Naive thymus-derived CD8-positive, alpha-beta T cell (primary cell): ENCODE measurements at regions not wholly inside any gene's neighbourhood (a gene's known extent, or its start where the extent isn't known, plus 50 kb on each side); places are given as distances from the start of the nearest gene placed in this dataset.
"Not testable (repeated sequence)": the region's sequence is repeated elsewhere in the genome, so short reads cannot be mapped to it uniquely, and the experiment has no call there.

ENCODE experiments used
- ATAC-seq, 2 donors: fragments of 150-1000 bp; cut with Tn5 transposase in 1 of 2; sonication (Bioruptor Pico), chemical (Tn5 transposase) in 1 of 2; 1 replicate in 1 of 2; 2 replicates in 1 of 2; pipeline ENCODE4 v1.10.0; 2021; ENCODE audit warnings: mild to moderate bottlenecking in 2 of 2, moderate library complexity in 2 of 2
- POLR2A ChIA-PET: fragments of 350-600 bp; sonication (Branson Sonifier 250); formaldehyde crosslinking; loops from one replicate; lab custom pipeline; 2021; ENCODE audit warnings: antibody characterized with exemption; lab: Charles Lee
- DNase-seq, 10 donors: peaks; one replicate each; pipeline versions ENCODE4 v3.0.0 to v3.0.0-alpha.2; 2020 to 2022
- H3K27ac Mint-ChIP-seq, 10 donors: one replicate each; pipeline ENCODE4 v1.8.0; 2020 to 2022; ENCODE audit warnings: mild to moderate bottlenecking in 10 of 10, mixed read lengths in 10 of 10, moderate library complexity in 4 of 10, inconsistent platforms in 1 of 10
- H3K27me3 Mint-ChIP-seq, 5 donors: one replicate each; pipeline ENCODE4 v1.8.0; 2021 to 2022; ENCODE audit warnings: mixed read lengths in 5 of 5
- H3K36me3 Mint-ChIP-seq, 3 donors: one replicate each; pipeline ENCODE4 v1.8.0; 2020 to 2022; ENCODE audit warnings: mixed read lengths in 3 of 3, mild to moderate bottlenecking in 2 of 3, inconsistent platforms in 1 of 3
- H3K4me1 Mint-ChIP-seq, 4 donors: one replicate each; pipeline ENCODE4 v1.8.0; 2021 to 2022; ENCODE audit warnings: mixed read lengths in 4 of 4
- H3K4me3 Mint-ChIP-seq, 10 donors: one replicate each; pipeline ENCODE4 v1.8.0; 2020 to 2022; ENCODE audit warnings: mild to moderate bottlenecking in 10 of 10, mixed read lengths in 10 of 10, moderate library complexity in 6 of 10, inconsistent platforms in 1 of 10
- H3K9me3 Mint-ChIP-seq, 9 donors: one replicate each; pipeline ENCODE4 v1.8.0; 2020 to 2022; ENCODE audit warnings: mixed read lengths in 9 of 9, mild to moderate bottlenecking in 3 of 9, inconsistent platforms in 1 of 9, moderate library complexity in 1 of 9

DNA sequence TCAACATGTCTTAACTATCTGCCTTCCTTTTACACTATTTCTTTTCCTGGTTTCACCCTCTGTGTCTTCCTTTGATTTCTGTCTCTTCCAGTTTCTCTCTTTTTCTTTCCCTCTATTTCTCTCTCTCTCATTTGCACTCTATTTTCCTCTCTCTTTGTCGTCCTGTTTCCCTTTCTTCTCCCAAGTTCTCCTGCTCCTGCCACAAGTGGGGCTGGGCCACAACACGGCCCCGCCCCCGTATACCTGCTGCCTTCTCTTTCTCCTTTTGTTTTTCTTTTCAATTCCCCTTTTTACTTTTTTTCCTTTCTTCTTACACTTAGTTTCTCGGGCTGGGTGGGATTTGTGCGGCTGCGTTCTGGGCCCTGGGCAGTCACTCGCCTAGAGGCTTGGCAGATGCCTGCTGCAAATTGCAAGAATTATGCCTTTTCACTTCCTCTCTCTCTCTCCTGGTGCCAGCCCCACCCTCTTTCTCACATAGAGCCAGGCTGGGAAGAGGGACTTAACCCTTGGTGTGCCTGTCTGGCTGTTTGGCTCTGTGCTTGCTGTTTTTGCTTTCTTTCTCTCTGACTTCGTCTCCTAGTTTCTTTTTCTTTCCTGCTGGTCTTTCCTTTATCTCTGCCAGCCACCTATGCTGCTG is 2139.4 kb downstream of the TP53TG3F start:
- peaks cover 0 to 51% (median 26%) of the 10 kb centered on the region in 9 donors for H3K9me3 Mint-ChIP-seq
- H3K27ac Mint-ChIP-seq, result no peak overlapping the region
- POLR2A ChIA-PET, result no interaction called here
- H3K27me3 Mint-ChIP-seq, result no peaks in the 10 kb centered on the region
- no peaks in the 10 kb centered on the region for H3K4me1 Mint-ChIP-seq
- DNase-seq (no peak), ATAC-seq (no peak)
- peaks cover 0 to 14% (median 0%) of the 10 kb centered on the region in 3 donors for H3K36me3 Mint-ChIP-seq
- no peak overlapping the region for H3K4me3 Mint-ChIP-seq

- no peaks in the 10 kb centered on the region for H3K4me1 Mint-ChIP-seq
- POLR2A ChIA-PET, result no interaction called here
- no peaks in the 10 kb centered on the region for H3K27me3 Mint-ChIP-seq
- DNase-seq, result no peak
- peaks cover 0 to 12% (median 0%) of the 10 kb centered on the region in 3 donors for H3K36me3 Mint-ChIP-seq
- peaks cover 3 to 46% (median 26%) of the 10 kb centered on the region in 9 donors for H3K9me3 Mint-ChIP-seq
- ATAC-seq, result no peak
- H3K4me3 Mint-ChIP-seq, result no peak overlapping the region
- H3K27ac Mint-ChIP-seq, result no peak overlapping the region
Measured at GRCh38 chr16:35599429-35600160, 2140.2 kb downstream of the TP53TG3F start.

- POLR2A ChIA-PET, result not testable (repeated sequence)
- peaks cover 3 to 44% (median 26%) of the 10 kb centered on the region in 9 donors for H3K9me3 Mint-ChIP-seq
Measured at GRCh38 chr16:35600161-35600555, 2140.7 kb downstream of the TP53TG3F start.

GRCh38 chr16:35602116-35602515 is 2142.7 kb downstream of the TP53TG3F start:
- peaks cover 2 to 40% (median 20%) of the 10 kb centered on the region in 9 donors for H3K9me3 Mint-ChIP-seq

More at GRCh38 chr16:35600161-35600555, 2140.7 kb downstream of the TP53TG3F start:
- H3K4me3 Mint-ChIP-seq, DNase-seq, H3K27me3 Mint-ChIP-seq, ATAC-seq, H3K4me1 Mint-ChIP-seq, H3K27ac Mint-ChIP-seq: not testable (repeated sequence)
- H3K36me3 Mint-ChIP-seq, result peaks cover 0 to 12% (median 0%) of the 10 kb centered on the region in 3 donors

DNA sequence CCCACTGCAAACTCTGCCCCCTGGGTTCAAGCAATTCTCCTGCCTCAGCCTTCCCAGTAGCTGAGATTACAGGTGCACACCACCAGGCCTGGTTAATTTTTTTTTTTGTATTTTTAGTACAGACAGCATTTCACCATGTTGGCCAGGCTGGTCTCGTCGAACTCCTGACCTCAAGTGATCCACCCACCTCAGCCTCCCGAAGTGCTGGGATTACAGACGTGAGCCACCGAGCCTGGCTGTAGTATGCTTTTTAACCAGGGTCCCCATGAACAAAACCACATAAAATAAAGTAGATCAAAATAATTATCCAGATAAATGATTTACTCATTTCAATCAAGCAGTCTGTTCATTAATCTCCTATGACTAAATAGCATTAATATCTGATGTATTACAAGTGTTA is 2144.0 kb downstream of the TP53TG3F start:
- POLR2A ChIA-PET, ATAC-seq, H3K27me3 Mint-ChIP-seq, H3K4me3 Mint-ChIP-seq, H3K4me1 Mint-ChIP-seq, H3K27ac Mint-ChIP-seq, DNase-seq: not testable (repeated sequence)
- peaks cover 0 to 32% (median 15%) of the 10 kb centered on the region in 9 donors for H3K9me3 Mint-ChIP-seq
- peaks cover 0 to 12% (median 0%) of the 10 kb centered on the region in 3 donors for H3K36me3 Mint-ChIP-seq

More at GRCh38 chr16:35602116-35602515, 2142.7 kb downstream of the TP53TG3F start:
- Mint-ChIP-seq H3K4me1 (no peaks in the 10 kb centered on the region), H3K36me3 (peaks cover 0 to 12% (median 0%) of the 10 kb centered on the region in 3 donors), H3K27me3 (no peaks in the 10 kb centered on the region), H3K27ac (no peak overlapping the region), H3K4me3 (no peak overlapping the region)
- DNase-seq (no peak), ATAC-seq (no peak)
- POLR2A ChIA-PET, result no interaction called here

GRCh38 chr16:35605921-35606320 is 2146.5 kb downstream of the TP53TG3F start:
- no peak overlapping the region for H3K4me3 Mint-ChIP-seq
- no peak overlapping the region for H3K27ac Mint-ChIP-seq
- ATAC-seq (no peak), DNase-seq (no peak)
- H3K27me3 Mint-ChIP-seq, result no peaks in the 10 kb centered on the region
- POLR2A ChIA-PET, result no interaction called here
- H3K36me3 Mint-ChIP-seq, result no peaks in the 10 kb centered on the region
- no peaks in the 10 kb centered on the region for H3K4me1 Mint-ChIP-seq
- H3K9me3 Mint-ChIP-seq, result peaks cover 0 to 17% (median 3%) of the 10 kb centered on the region in 9 donors

DNA sequence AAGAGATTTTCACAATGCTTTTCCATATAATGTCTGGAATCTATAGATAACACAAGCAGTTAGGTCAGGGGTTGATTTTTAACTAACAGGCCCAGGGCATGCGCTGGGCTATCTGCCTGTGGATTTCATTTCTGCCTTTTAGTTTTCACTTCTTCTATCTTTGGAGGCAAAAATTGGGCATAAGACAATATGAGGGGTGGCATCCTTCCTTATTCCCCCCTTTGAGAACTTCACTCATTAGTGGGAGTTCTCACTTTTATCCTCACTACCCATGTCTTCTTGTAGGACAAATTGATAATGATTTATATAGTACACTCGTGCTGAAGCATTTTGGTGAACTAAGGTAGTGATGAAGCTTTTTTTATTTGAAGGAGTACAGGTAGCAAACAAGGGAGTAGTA is 2155.5 kb downstream of the TP53TG3F start:
- DNase-seq, ATAC-seq, H3K4me1 Mint-ChIP-seq, H3K4me3 Mint-ChIP-seq, POLR2A ChIA-PET, H3K27ac Mint-ChIP-seq, H3K27me3 Mint-ChIP-seq: not testable (repeated sequence)
- Mint-ChIP-seq H3K9me3 (peaks cover 0 to 43% (median 18%) of the 10 kb centered on the region in 9 donors), H3K36me3 (peaks cover 0 to 21% (median 0%) of the 10 kb centered on the region in 3 donors)

DNA sequence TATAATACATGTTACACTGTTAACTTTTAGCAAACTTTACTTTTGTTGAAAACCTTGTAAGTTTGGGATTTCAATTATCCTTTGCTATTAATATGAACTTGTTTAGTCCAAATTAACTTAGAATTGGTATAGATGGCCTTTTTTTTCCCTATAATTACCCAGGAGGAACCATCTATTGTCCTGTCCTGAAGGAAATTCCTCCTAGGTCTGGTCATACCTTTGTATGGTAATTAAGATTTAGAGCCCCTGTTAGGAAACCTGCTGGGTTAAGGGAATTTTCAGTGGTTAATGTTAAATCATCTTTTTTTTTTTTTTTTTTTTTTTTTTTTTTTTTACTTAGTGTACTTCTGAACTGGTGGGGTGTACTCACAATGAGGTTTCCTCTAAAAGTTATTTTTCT is 2159.8 kb downstream of the TP53TG3F start:
- DNase-seq, H3K4me1 Mint-ChIP-seq, H3K27me3 Mint-ChIP-seq, H3K4me3 Mint-ChIP-seq, H3K27ac Mint-ChIP-seq, POLR2A ChIA-PET, ATAC-seq: not testable (repeated sequence)
- H3K9me3 Mint-ChIP-seq, result peaks cover 0 to 59% (median 37%) of the 10 kb centered on the region in 9 donors
- H3K36me3 Mint-ChIP-seq, result peaks cover 0 to 26% (median 0%) of the 10 kb centered on the region in 3 donors

- POLR2A ChIA-PET, result no interaction called here
- H3K4me3 Mint-ChIP-seq, result no peak overlapping the region
- peaks cover 0 to 10% (median 0%) of the 10 kb centered on the region in 3 donors for H3K36me3 Mint-ChIP-seq
- DNase-seq, result no peak
- no peaks in the 10 kb centered on the region for H3K27me3 Mint-ChIP-seq
- no peaks in the 10 kb centered on the region for H3K4me1 Mint-ChIP-seq
- H3K9me3 Mint-ChIP-seq, result peaks cover 6 to 33% (median 21%) of the 10 kb centered on the region in 9 donors
- ATAC-seq, result no peak
- H3K27ac Mint-ChIP-seq, result no peak overlapping the region
Measured at GRCh38 chr16:35626041-35626440, 2166.6 kb downstream of the TP53TG3F start.

- no peak for ATAC-seq
- Mint-ChIP-seq H3K9me3 (peaks cover 2 to 54% (median 24%) of the 10 kb centered on the region in 9 donors), H3K27ac (no peak overlapping the region), H3K36me3 (peaks cover 0 to 18% (median 0%) of the 10 kb centered on the region in 3 donors), H3K27me3 (no peaks in the 10 kb centered on the region), H3K4me1 (no peaks in the 10 kb centered on the region), H3K4me3 (no peak overlapping the region)
- POLR2A ChIA-PET, result no interaction called here
- DNase-seq, result no peak
Measured at GRCh38 chr16:35628976-35629375, 2169.6 kb downstream of the TP53TG3F start.

DNA sequence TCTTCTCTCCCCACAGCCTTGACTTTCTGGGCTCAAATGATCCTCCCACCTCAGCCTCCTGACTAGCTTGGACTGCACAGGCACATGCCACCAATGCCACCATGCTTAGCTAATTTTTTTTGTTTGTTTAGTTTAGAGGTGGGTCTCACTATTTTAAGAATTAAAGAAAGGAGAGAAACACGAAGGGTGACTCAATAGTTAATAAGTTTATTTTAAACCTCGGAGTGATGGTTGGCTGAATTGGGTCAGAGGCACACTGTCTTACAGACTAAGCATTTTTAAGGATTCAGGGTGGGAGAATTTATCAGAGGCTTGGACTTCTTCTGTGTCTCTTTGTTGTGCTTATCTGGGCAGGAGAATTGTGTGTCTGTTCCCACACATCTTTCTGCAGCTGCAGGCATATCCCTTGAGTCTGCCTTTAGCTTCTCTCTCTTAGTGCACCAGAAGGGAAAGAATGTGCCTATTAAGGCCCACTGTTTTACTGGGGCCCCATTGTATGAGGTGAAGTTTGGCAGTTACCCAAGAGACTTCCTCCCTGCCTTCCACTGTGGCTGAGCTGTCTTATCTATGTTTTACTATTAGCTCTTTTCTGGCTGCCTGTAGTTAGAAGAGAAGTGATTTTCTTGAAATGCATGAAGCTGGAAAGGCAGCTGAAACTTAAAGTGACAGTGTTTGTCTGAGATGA is 2172.0 kb downstream of the TP53TG3F start:
- no peak for ATAC-seq
- Mint-ChIP-seq H3K27me3 (no peaks in the 10 kb centered on the region), H3K4me1 (no peaks in the 10 kb centered on the region), H3K27ac (no peak overlapping the region), H3K4me3 (no peak overlapping the region), H3K9me3 (peaks cover 2 to 63% (median 23%) of the 10 kb centered on the region in 9 donors), H3K36me3 (peaks cover 0 to 14% (median 0%) of the 10 kb centered on the region in 3 donors)
- POLR2A ChIA-PET, result no interaction called here
- no peak for DNase-seq

DNA sequence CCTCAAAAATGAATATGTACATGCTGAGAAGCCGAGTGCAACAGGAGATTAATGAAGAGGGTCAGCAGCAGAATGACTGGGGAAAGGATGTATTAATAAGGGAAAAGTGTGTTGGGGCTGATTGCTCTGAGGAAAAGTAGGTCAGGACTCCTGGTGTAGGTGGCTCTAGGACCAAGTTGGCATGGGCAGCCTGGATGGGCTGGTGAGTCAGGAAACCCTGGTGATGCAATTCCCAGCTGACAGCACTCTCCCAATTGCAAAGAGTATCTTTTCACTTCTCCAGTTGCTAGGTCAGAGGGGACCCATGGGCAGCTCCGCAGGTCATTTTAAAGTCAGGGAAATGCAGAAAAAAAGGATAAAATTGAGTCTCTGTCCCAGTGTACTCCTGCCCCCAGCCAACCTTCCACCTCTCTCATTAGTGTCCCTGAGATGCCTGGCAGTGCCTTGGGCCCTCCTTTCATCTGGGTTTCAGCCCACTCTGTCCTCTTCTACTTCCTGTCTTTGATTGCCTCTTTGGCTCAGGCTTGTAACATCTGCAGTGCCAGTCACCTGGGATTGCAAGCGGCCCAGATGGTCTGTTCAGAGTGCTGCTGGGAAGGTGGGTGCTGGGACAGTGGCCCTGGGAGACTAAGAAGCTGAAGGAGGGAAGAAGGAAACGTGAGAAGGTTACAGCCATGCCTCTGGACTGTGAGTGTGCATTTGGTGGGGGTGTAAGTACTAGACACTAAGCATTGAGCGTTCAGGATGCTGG is 2177.2 kb downstream of the TP53TG3F start:
- peaks cover 0 to 12% (median 0%) of the 10 kb centered on the region in 3 donors for H3K36me3 Mint-ChIP-seq
- H3K27ac Mint-ChIP-seq, result no peak overlapping the region
- no peaks in the 10 kb centered on the region for H3K4me1 Mint-ChIP-seq
- H3K4me3 Mint-ChIP-seq, result no peak overlapping the region
- no peaks in the 10 kb centered on the region for H3K27me3 Mint-ChIP-seq
- DNase-seq, result no peak
- H3K9me3 Mint-ChIP-seq, result peaks cover 5 to 77% (median 33%) of the 10 kb centered on the region in 9 donors
- no peak for ATAC-seq
- POLR2A ChIA-PET, result no interaction called here
